Psoas muscle (tissue), 7 donors: ENCODE measurements at regions not wholly inside any gene's neighbourhood (a gene's known extent, or its start where the extent isn't known, plus 50 kb on each side); places are given as distances from the start of the nearest gene placed in this dataset.
"Not testable (repeated sequence)": the region's sequence is repeated elsewhere in the genome, so short reads cannot be mapped to it uniquely, and the experiment has no call there.

ENCODE experiments used
- ATAC-seq, 4 donors: fragments of 200-7000 bp; cut with Tn5 transposase; one replicate each; pipeline ENCODE4 v1.9.1; 2020; ENCODE audit warnings: moderate library complexity in 3 of 4, mild to moderate bottlenecking in 2 of 4
- DNase-seq, 2 donors: peaks; one replicate each; pipeline ENCODE4 v3.0.0-alpha.2; 2020
- H3K27ac ChIP-seq: fragments of 200-600 bp; one replicate; pipeline ENCODE4 v1.8.0; 2022
- H3K27me3 ChIP-seq, 3 donors: fragments of 200-600 bp in 1 of 3; one replicate each; pipeline versions ENCODE4 v1.6.1 to v1.8.0; 2013 to 2022; ENCODE audit warnings: low read length in 2 of 3, mild to moderate bottlenecking in 2 of 3, moderate library complexity in 1 of 3; ENCODE audit not compliant: insufficient read depth in 3 of 3
- H3K36me3 ChIP-seq, 2 donors: fragments of 200-600 bp in 1 of 2; one replicate each; pipeline versions ENCODE4 v1.6.1 to v1.8.0; 2013 to 2022; ENCODE audit warnings: low read depth in 1 of 2, mild to moderate bottlenecking in 1 of 2, moderate library complexity in 1 of 2; ENCODE audit not compliant: insufficient read depth in 1 of 2
- H3K4me1 ChIP-seq: fragments of 200-600 bp; one replicate; pipeline ENCODE4 v1.8.0; 2022
- H3K4me3 ChIP-seq: fragments of 200-600 bp; one replicate; pipeline ENCODE4 v1.8.0; 2022; ENCODE audit warnings: mild to moderate bottlenecking
- H3K9me3 ChIP-seq: fragments of 200-600 bp; one replicate; pipeline ENCODE4 v1.8.0; 2022
- CTCF ChIP-seq: fragments of 200-600 bp; IDR thresholded peaks from one replicate; pipeline ENCODE4 v1.8.0; 2022; ENCODE audit warnings: antibody characterized with exemption
- WGBS, 3 donors: extraction: QIAGEN DNeasy Blood & Tissue Kit; methylation state at CpG; one replicate each; pipeline versions ENCODE4 v1.1.6 to v1.1.7; 2013; 5-methylcytosine and 5-hydroxymethylcytosine counted together
- intact Hi-C, 2 donors: fragments of 100-400 bp; cut with DNase I; formaldehyde crosslinking; loops; one replicate each; pipeline versions ENCODE4 v1.11.0 to v1.14.2; 2022
- donor health status: healthy with polysubstance abuse.
- donor health status: DM: no; HTN: no; CAD: no; lungs with moderate emphysema.
- donor health status: Bipolar disorder and iron deficiency.
- donor health status: healthy.
- donor health status: DM: yes; HTN: yes; CAD: no.
- donor health status: DM: no; HTN: no; CAD: no.
- donor health status: DM: yes; HTN: yes; CAD: no.

GRCh38 chr6:27547157-27548075 is 74.5 kb upstream of the ZNF184 start:
- Histone ChIP-seq H3K4me1 (no peaks in the 10 kb centered on the region), H3K4me3 (no peak overlapping the region), H3K27ac (no peak overlapping the region), H3K9me3 (no peaks in the 10 kb centered on the region), H3K36me3 (no peaks in the 10 kb centered on the region), H3K27me3 (peaks cover 23 to 96% (median 26%) of the 10 kb centered on the region in 3 donors)
- WGBS, 3 donors = 14 to 21% (median 16%) methylated on average over 23 of the region's 23 CpGs
- DNase-seq = no peak
- intact Hi-C loops = no loop called here
- no peak for TF ChIP-seq CTCF
- no peak for ATAC-seq

GRCh38 chr6:27546522-27546921 is 73.6 kb upstream of the ZNF184 start:
- H3K27me3 ChIP-seq = peaks cover 23 to 96% (median 25%) of the 10 kb centered on the region in 3 donors
- ATAC-seq (no peak), DNase-seq (no peak)
- 79 to 89% (median 79%) methylated on average over 7 of the region's 7 CpGs for WGBS, 3 donors
- no peaks in the 10 kb centered on the region for H3K9me3 ChIP-seq
- TF ChIP-seq CTCF = no peak
- H3K27ac ChIP-seq = no peak overlapping the region
- H3K36me3 ChIP-seq = no peaks in the 10 kb centered on the region
- intact Hi-C loops = no loop called here
- no peak overlapping the region for H3K4me3 ChIP-seq
- no peaks in the 10 kb centered on the region for H3K4me1 ChIP-seq

- H3K27ac ChIP-seq = no peak overlapping the region
- intact Hi-C loops = no loop called here
- WGBS, 3 donors = 7% methylated on average over 32 of the region's 32 CpGs
- ATAC-seq (no peak), DNase-seq (no peak)
- no peaks in the 10 kb centered on the region for H3K36me3 ChIP-seq
- TF ChIP-seq CTCF = no peak
- peaks cover 23 to 96% (median 25%) of the 10 kb centered on the region in 3 donors for H3K27me3 ChIP-seq
- no peaks in the 10 kb centered on the region for H3K4me1 ChIP-seq
- H3K4me3 ChIP-seq = no peak overlapping the region
- H3K9me3 ChIP-seq = no peaks in the 10 kb centered on the region
Observed at GRCh38 chr6:27545271-27546046, 72.6 kb upstream of the ZNF184 start.

- no peaks in the 10 kb centered on the region for H3K9me3 ChIP-seq
- no peak for TF ChIP-seq CTCF
- ATAC-seq (no peak), DNase-seq (no peak)
- 3 to 5% (median 4%) methylated on average over 20 of the region's 20 CpGs for WGBS, 3 donors
- no peak overlapping the region for H3K4me3 ChIP-seq
- intact Hi-C loops = no loop called here
- H3K27me3 ChIP-seq = peaks cover 23 to 94% (median 25%) of the 10 kb centered on the region in 3 donors
- H3K4me1 ChIP-seq = no peaks in the 10 kb centered on the region
- H3K36me3 ChIP-seq = no peaks in the 10 kb centered on the region
- H3K27ac ChIP-seq = no peak overlapping the region
Observed at GRCh38 chr6:27544612-27545260, 71.8 kb upstream of the ZNF184 start.

GRCh38 chr6:27544135-27544534 is 71.2 kb upstream of the ZNF184 start:
- DNase-seq, H3K9me3 ChIP-seq, intact Hi-C loops, H3K4me3 ChIP-seq, ATAC-seq, H3K36me3 ChIP-seq, H3K27ac ChIP-seq, H3K4me1 ChIP-seq: not testable (repeated sequence)
- peaks cover 23 to 94% (median 27%) of the 10 kb centered on the region in 3 donors for H3K27me3 ChIP-seq
- WGBS, 3 donors = 14 to 22% (median 20%) methylated on average over 20 of the region's 20 CpGs
